ENCODE measurements at regions not wholly inside any gene's neighbourhood (a gene's known extent, or its start where the extent isn't known, plus 50 kb on each side); places are given as distances from the start of the nearest gene placed in this dataset.

DNA sequence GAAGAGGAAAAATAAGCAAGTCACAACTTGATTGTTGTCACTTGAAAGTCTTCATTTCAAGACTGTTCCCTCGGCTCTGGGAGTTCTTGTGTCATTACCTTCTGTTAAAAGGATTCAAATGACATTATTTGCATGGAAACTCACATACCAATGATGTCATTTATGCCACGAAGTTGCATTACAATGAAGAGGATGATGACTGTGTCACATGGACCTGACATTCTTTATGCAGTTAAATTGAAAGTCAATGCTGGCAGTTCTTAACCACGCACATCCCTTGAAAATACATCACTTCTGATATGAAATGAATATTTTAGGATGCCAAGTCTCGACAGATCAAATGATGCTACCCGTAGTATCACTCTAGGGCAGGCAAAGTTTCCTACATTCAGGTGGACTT, 1069.5 kb downstream of the VRK1 start:
- TF ChIP-seq, protein P1, sequence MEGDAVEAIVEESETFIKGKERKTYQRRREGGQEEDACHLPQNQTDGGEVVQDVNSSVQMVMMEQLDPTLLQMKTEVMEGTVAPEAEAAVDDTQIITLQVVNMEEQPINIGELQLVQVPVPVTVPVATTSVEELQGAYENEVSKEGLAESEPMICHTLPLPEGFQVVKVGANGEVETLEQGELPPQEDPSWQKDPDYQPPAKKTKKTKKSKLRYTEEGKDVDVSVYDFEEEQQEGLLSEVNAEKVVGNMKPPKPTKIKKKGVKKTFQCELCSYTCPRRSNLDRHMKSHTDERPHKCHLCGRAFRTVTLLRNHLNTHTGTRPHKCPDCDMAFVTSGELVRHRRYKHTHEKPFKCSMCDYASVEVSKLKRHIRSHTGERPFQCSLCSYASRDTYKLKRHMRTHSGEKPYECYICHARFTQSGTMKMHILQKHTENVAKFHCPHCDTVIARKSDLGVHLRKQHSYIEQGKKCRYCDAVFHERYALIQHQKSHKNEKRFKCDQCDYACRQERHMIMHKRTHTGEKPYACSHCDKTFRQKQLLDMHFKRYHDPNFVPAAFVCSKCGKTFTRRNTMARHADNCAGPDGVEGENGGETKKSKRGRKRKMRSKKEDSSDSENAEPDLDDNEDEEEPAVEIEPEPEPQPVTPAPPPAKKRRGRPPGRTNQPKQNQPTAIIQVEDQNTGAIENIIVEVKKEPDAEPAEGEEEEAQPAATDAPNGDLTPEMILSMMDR (conservative IDR thresholded peaks at IDR 0.05 in 1 of 2, IDR thresholded peaks at IDR 0.05 in 1 of 2; ENCODE audit: extremely low read depth in 1 of 2, insufficient read depth in 1 of 2, low read depth in 1 of 2, low read length in 2 of 2): no peak
- TF ChIP-seq EZH2 (IDR thresholded peaks at IDR 0.05; ENCODE audit: borderline replicate concordance, low read length): no peak

All from mammary epithelial cell (primary cell).